Sigmoid colon (tissue), 6 donors: ENCODE measurements at regions not wholly inside any gene's neighbourhood (a gene's known extent, or its start where the extent isn't known, plus 50 kb on each side); places are given as distances from the start of the nearest gene placed in this dataset.

Experiments used
- DNase-seq: peaks from one replicate; pipeline ENCODE4 v3.0.0-alpha.2; 2019
- H3K27ac ChIP-seq, 4 donors: fragments of 200-600 bp; sonication (generic); one replicate each; pipeline ENCODE4 v1.5.1; 2016 to 2019; ENCODE audit warnings: mild to moderate bottlenecking in 1 of 4
- H3K27me3 ChIP-seq, 3 donors: fragments of 200-600 bp; sonication (generic); one replicate each; pipeline ENCODE4 v1.5.1; 2019; ENCODE audit warnings: mild to moderate bottlenecking in 1 of 3
- H3K36me3 ChIP-seq, 4 donors: fragments of 200-600 bp; sonication (generic); one replicate each; pipeline ENCODE4 v1.5.1; 2016 to 2019
- H3K4me1 ChIP-seq, 4 donors: fragments of 200-600 bp; sonication (generic); one replicate each; pipeline ENCODE4 v1.5.1; 2017 to 2019
- H3K4me3 ChIP-seq, 4 donors: fragments of 200-600 bp; sonication (generic); one replicate each; pipeline ENCODE4 v1.5.1; 2017 to 2019; ENCODE audit warnings: mild to moderate bottlenecking in 2 of 4, moderate library complexity in 1 of 4
- H3K9me3 ChIP-seq, 4 donors: fragments of 200-600 bp in 3 of 4; sonication (generic) in 3 of 4; one replicate each; pipeline versions ENCODE4 v1.5.1 to v1.6.1; 2013 to 2019
- CTCF ChIP-seq, 4 experiments: fragments of 450-650 bp in 3 of 4; fragments of 200-600 bp in 1 of 4; IDR thresholded peaks; one replicate each; pipeline ENCODE4 v1.5.1; 2016 to 2019; ENCODE audit warnings: antibody characterized with exemption in 4 of 4, mild to moderate bottlenecking in 3 of 4, moderate library complexity in 2 of 4
- EP300 ChIP-seq, 4 donors: sonication (generic); formaldehyde crosslinking; IDR thresholded peaks; one replicate each; pipeline ENCODE4 v1.6.1; 2017; ENCODE audit warnings: antibody characterized with exemption in 4 of 4
- POLR2A ChIP-seq, 2 donors: fragments of 450-650 bp; IDR thresholded peaks; one replicate each; pipeline ENCODE4 v1.6.1; 2016; ENCODE audit warnings: antibody characterized with exemption in 2 of 2, mild to moderate bottlenecking in 2 of 2, moderate library complexity in 2 of 2
- POLR2AphosphoS5 ChIP-seq, 4 donors: sonication (generic); formaldehyde crosslinking; IDR thresholded peaks; one replicate each; pipeline ENCODE4 v1.6.1; 2017; ENCODE audit warnings: antibody characterized with exemption in 4 of 4
- WGBS, 2 donors: extraction: QIAGEN DNeasy Blood & Tissue Kit; methylation state at CpG; one replicate each; pipeline ENCODE4 v1.1.7; 2013; 5-methylcytosine and 5-hydroxymethylcytosine counted together
- intact Hi-C: fragments of 100-400 bp; cut with DNase I; formaldehyde crosslinking; loops from one replicate; pipeline ENCODE4 v1.15.1; 2023
- donor health status: healthy with polysubstance abuse.
- donor health status: healthy.

GRCh38 chrX:125736008-125736729 lies 416.5 kb downstream of the TEX13C start:
- no peaks in the 10 kb centered on the region for H3K27me3 ChIP-seq
- 84% methylated on average over 6 of the region's 6 CpGs for WGBS, 2 donors
- intact Hi-C loops = no loop called here
- H3K9me3 ChIP-seq = no peaks in the 10 kb centered on the region
- no peak for TF ChIP-seq POLR2AphosphoS5 (IDR thresholded peaks at IDR 0.05)
- TF ChIP-seq CTCF (IDR thresholded peaks at IDR 0.05) = no peak
- no peak for TF ChIP-seq EP300 (IDR thresholded peaks at IDR 0.05)
- no peak for TF ChIP-seq POLR2A (IDR thresholded peaks at IDR 0.05)
- no peak overlapping the region for H3K4me3 ChIP-seq
- H3K36me3 ChIP-seq = no peaks in the 10 kb centered on the region
- no peak overlapping the region for H3K27ac ChIP-seq
- no peak for DNase-seq
- H3K4me1 ChIP-seq = no peaks in the 10 kb centered on the region

- Histone ChIP-seq H3K4me1 (no peaks in the 10 kb centered on the region), H3K36me3 (no peaks in the 10 kb centered on the region), H3K27ac (no peak overlapping the region), H3K27me3 (no peaks in the 10 kb centered on the region), H3K4me3 (no peak overlapping the region), H3K9me3 (no peaks in the 10 kb centered on the region)
- intact Hi-C loops = no loop called here
- no peak for DNase-seq
- TF ChIP-seq POLR2A (IDR thresholded peaks at IDR 0.05) (no peak), POLR2AphosphoS5 (IDR thresholded peaks at IDR 0.05) (no peak), EP300 (IDR thresholded peaks at IDR 0.05) (no peak), CTCF (IDR thresholded peaks at IDR 0.05) (no peak)
Measured at GRCh38 chrX:125742811-125743210, 423.1 kb downstream of the TEX13C start.

GRCh38 chrX:125744914-125745313 lies 421.2 kb downstream of the DCAF12L2 start:
- no peaks in the 10 kb centered on the region for H3K27me3 ChIP-seq
- H3K27ac ChIP-seq = no peak overlapping the region
- 74 to 86% methylated on average over 3 of the region's 3 CpGs for WGBS, 2 donors

GRCh38 chrX:125757794-125758564 lies 408.1 kb downstream of the DCAF12L2 start:
- no peak overlapping the region for H3K4me3 ChIP-seq
- intact Hi-C loops = no loop called here
- DNase-seq = no peak

More at GRCh38 chrX:125744914-125745313, 421.2 kb downstream of the DCAF12L2 start:
- H3K9me3 ChIP-seq = no peaks in the 10 kb centered on the region
- H3K36me3 ChIP-seq = no peaks in the 10 kb centered on the region
- H3K4me3 ChIP-seq = no peak overlapping the region
- no peaks in the 10 kb centered on the region for H3K4me1 ChIP-seq
- DNase-seq = no peak
- intact Hi-C loops = no loop called here
- no peak for TF ChIP-seq POLR2A (IDR thresholded peaks at IDR 0.05)
- no peak for TF ChIP-seq POLR2AphosphoS5 (IDR thresholded peaks at IDR 0.05)
- no peak for TF ChIP-seq CTCF (IDR thresholded peaks at IDR 0.05)
- TF ChIP-seq EP300 (IDR thresholded peaks at IDR 0.05) = no peak

More at GRCh38 chrX:125757794-125758564, 408.1 kb downstream of the DCAF12L2 start:
- H3K4me1 ChIP-seq = no peaks in the 10 kb centered on the region
- H3K36me3 ChIP-seq = no peaks in the 10 kb centered on the region
- peaks cover 0 to 2% (median 0%) of the 10 kb centered on the region in 4 donors for H3K9me3 ChIP-seq
- H3K27ac ChIP-seq = no peak overlapping the region
- TF ChIP-seq POLR2A (IDR thresholded peaks at IDR 0.05) (no peak), POLR2AphosphoS5 (IDR thresholded peaks at IDR 0.05) (no peak), CTCF (IDR thresholded peaks at IDR 0.05) (no peak), EP300 (IDR thresholded peaks at IDR 0.05) (no peak)
- no peaks in the 10 kb centered on the region for H3K27me3 ChIP-seq
- 63 to 71% methylated on average over 8 of the region's 8 CpGs for WGBS, 2 donors
